ENCODE measurements at regions not wholly inside any gene's neighbourhood (a gene's known extent, or its start where the extent isn't known, plus 50 kb on each side); places are given as distances from the start of the nearest gene placed in this dataset.

DNA sequence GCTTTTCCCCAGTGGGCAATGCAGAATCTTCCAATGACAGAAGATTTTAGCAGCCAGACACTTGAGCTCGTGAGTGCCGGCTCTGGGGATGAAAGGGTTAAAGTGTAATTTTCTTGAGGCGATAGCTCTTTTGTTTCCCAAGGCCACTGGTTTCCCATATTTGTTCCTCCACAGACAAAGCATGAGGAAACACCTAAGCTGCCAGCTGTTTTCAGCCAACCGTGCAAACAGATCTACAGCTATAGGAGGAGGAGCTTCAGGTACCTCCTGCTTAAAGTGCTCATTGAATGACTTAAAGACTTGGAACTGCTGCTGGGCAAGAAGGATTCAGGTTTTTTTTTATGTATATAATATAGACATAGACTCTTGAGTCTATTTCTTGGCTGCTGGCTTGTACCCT lies 1311.5 kb downstream of the TMEM121 start:
- TF ChIP-seq, protein P1, sequence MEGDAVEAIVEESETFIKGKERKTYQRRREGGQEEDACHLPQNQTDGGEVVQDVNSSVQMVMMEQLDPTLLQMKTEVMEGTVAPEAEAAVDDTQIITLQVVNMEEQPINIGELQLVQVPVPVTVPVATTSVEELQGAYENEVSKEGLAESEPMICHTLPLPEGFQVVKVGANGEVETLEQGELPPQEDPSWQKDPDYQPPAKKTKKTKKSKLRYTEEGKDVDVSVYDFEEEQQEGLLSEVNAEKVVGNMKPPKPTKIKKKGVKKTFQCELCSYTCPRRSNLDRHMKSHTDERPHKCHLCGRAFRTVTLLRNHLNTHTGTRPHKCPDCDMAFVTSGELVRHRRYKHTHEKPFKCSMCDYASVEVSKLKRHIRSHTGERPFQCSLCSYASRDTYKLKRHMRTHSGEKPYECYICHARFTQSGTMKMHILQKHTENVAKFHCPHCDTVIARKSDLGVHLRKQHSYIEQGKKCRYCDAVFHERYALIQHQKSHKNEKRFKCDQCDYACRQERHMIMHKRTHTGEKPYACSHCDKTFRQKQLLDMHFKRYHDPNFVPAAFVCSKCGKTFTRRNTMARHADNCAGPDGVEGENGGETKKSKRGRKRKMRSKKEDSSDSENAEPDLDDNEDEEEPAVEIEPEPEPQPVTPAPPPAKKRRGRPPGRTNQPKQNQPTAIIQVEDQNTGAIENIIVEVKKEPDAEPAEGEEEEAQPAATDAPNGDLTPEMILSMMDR (conservative IDR thresholded peaks at IDR 0.05; ENCODE audit: low read depth, low read length): no peak
- TF ChIP-seq EZH2 (IDR thresholded peaks at IDR 0.05; ENCODE audit: borderline replicate concordance, low read depth, low read length, poor library complexity, severe bottlenecking): no peak
